ENCODE measurements at regions not wholly inside any gene's neighbourhood (a gene's known extent, or its start where the extent isn't known, plus 50 kb on each side); places are given as distances from the start of the nearest gene placed in this dataset.

- Histone ChIP-seq H3K9me2 (replicated peaks; ENCODE audit: control insufficient read depth, low read length) (no peaks in the 10 kb centered on the region), H3F3A (ENCODE audit: control insufficient read depth, insufficient read depth) (no peaks in the 10 kb centered on the region), H3K27me3 (ENCODE audit: control insufficient read depth, low read length) (no peaks in the 10 kb centered on the region), H3K36me3 (ENCODE audit: control insufficient read depth, low read length) (no peaks in the 10 kb centered on the region), H3K9me3 (ENCODE audit: control insufficient read depth, insufficient read depth, low read length) (no peaks in the 10 kb centered on the region), H4K20me1 (ENCODE audit: control insufficient read depth, insufficient read depth, low read depth, low read length) (no peaks in the 10 kb centered on the region), H3K27ac (ENCODE audit: low read depth, low read length) (no peak overlapping the region), H3K4me2 (ENCODE audit: low read length) (no peak overlapping the region), H3K4me1 (ENCODE audit: control insufficient read depth, low read length) (no peaks in the 10 kb centered on the region), H3K4me3 (ENCODE audit: low read length) (no peak overlapping the region), H3K79me2 (ENCODE audit: control insufficient read depth, low read length) (no peaks in the 10 kb centered on the region)
- TF ChIP-seq EZH2phosphoT487 (IDR thresholded peaks at IDR 0.05; ENCODE audit: borderline replicate concordance, low read length) (no peak), CTCF (IDR thresholded peaks at IDR 0.05; ENCODE audit: low read depth, low read length, poor library complexity, severe bottlenecking) (no peak)
Measured at GRCh38 chrX:122941806-122942205, 242.3 kb upstream of the GRIA3 start.

- H3K4me3 ChIP-seq (ENCODE audit: low read length), result no peak overlapping the region
- no peak for TF ChIP-seq CTCF (IDR thresholded peaks at IDR 0.05; ENCODE audit: low read depth, low read length, poor library complexity, severe bottlenecking)
- no peak for TF ChIP-seq EZH2phosphoT487 (IDR thresholded peaks at IDR 0.05; ENCODE audit: borderline replicate concordance, low read length)
- no peak overlapping the region for H3K4me2 ChIP-seq (ENCODE audit: low read length)
- no peaks in the 10 kb centered on the region for H4K20me1 ChIP-seq (ENCODE audit: control insufficient read depth, insufficient read depth, low read depth, low read length)
- no peaks in the 10 kb centered on the region for H3F3A ChIP-seq (ENCODE audit: control insufficient read depth, insufficient read depth)
- H3K4me1 ChIP-seq (ENCODE audit: control insufficient read depth, low read length), result no peaks in the 10 kb centered on the region
- H3K27ac ChIP-seq (ENCODE audit: low read depth, low read length), result no peak overlapping the region
- no peaks in the 10 kb centered on the region for H3K79me2 ChIP-seq (ENCODE audit: control insufficient read depth, low read length)
- no peaks in the 10 kb centered on the region for H3K36me3 ChIP-seq (ENCODE audit: control insufficient read depth, low read length)
- no peaks in the 10 kb centered on the region for H3K27me3 ChIP-seq (ENCODE audit: control insufficient read depth, low read length)
- H3K9me3 ChIP-seq (ENCODE audit: control insufficient read depth, insufficient read depth, low read length), result no peaks in the 10 kb centered on the region
- no peaks in the 10 kb centered on the region for H3K9me2 ChIP-seq (replicated peaks; ENCODE audit: control insufficient read depth, low read length)
Measured at GRCh38 chrX:122943918-122944317, 240.2 kb upstream of the GRIA3 start.

- no peak overlapping the region for H3K27ac ChIP-seq (ENCODE audit: low read depth, low read length)
- H3K36me3 ChIP-seq (ENCODE audit: control insufficient read depth, low read length), result no peaks in the 10 kb centered on the region
- H3F3A ChIP-seq (ENCODE audit: control insufficient read depth, insufficient read depth), result no peaks in the 10 kb centered on the region
- no peaks in the 10 kb centered on the region for H3K27me3 ChIP-seq (ENCODE audit: control insufficient read depth, low read length)
- TF ChIP-seq CTCF (IDR thresholded peaks at IDR 0.05; ENCODE audit: low read depth, low read length, poor library complexity, severe bottlenecking) (no peak), EZH2phosphoT487 (IDR thresholded peaks at IDR 0.05; ENCODE audit: borderline replicate concordance, low read length) (no peak)
- no peaks in the 10 kb centered on the region for H3K9me3 ChIP-seq (ENCODE audit: control insufficient read depth, insufficient read depth, low read length)
- H4K20me1 ChIP-seq (ENCODE audit: control insufficient read depth, insufficient read depth, low read depth, low read length), result no peaks in the 10 kb centered on the region
- no peak overlapping the region for H3K4me3 ChIP-seq (ENCODE audit: low read length)
- no peaks in the 10 kb centered on the region for H3K79me2 ChIP-seq (ENCODE audit: control insufficient read depth, low read length)
- H3K4me1 ChIP-seq (ENCODE audit: control insufficient read depth, low read length), result no peaks in the 10 kb centered on the region
- H3K4me2 ChIP-seq (ENCODE audit: low read length), result no peak overlapping the region
- no peaks in the 10 kb centered on the region for H3K9me2 ChIP-seq (replicated peaks; ENCODE audit: control insufficient read depth, low read length)
Measured at GRCh38 chrX:122945328-122945727, 238.8 kb upstream of the GRIA3 start.

GRCh38 chrX:122972604-122973003 is 211.5 kb upstream of the GRIA3 start:
- Histone ChIP-seq H3K36me3 (ENCODE audit: control insufficient read depth, low read length) (no peaks in the 10 kb centered on the region), H3K4me3 (ENCODE audit: low read length) (no peak overlapping the region), H3K4me2 (ENCODE audit: low read length) (no peak overlapping the region), H3K9me2 (replicated peaks; ENCODE audit: control insufficient read depth, low read length) (no peaks in the 10 kb centered on the region), H4K20me1 (ENCODE audit: control insufficient read depth, insufficient read depth, low read depth, low read length) (no peaks in the 10 kb centered on the region), H3K4me1 (ENCODE audit: control insufficient read depth, low read length) (no peaks in the 10 kb centered on the region), H3K9me3 (ENCODE audit: control insufficient read depth, insufficient read depth, low read length) (no peaks in the 10 kb centered on the region), H3K27me3 (ENCODE audit: control insufficient read depth, low read length) (no peaks in the 10 kb centered on the region), H3K27ac (ENCODE audit: low read depth, low read length) (no peak overlapping the region), H3F3A (ENCODE audit: control insufficient read depth, insufficient read depth) (no peaks in the 10 kb centered on the region), H3K79me2 (ENCODE audit: control insufficient read depth, low read length) (no peaks in the 10 kb centered on the region)
- TF ChIP-seq CTCF (IDR thresholded peaks at IDR 0.05; ENCODE audit: low read depth, low read length, poor library complexity, severe bottlenecking), result no peak
- TF ChIP-seq EZH2phosphoT487 (IDR thresholded peaks at IDR 0.05; ENCODE audit: borderline replicate concordance, low read length), result no peak
